VCaP (cell line): ENCODE measurements at regions not wholly inside any gene's neighbourhood (a gene's known extent, or its start where the extent isn't known, plus 50 kb on each side); places are given as distances from the start of the nearest gene placed in this dataset.

Experiments used
- H3K27ac ChIP-seq: fragments of 450-650 bp; 2 replicates; pipeline ENCODE4 v1.5.1; 2017
- CTCF ChIP-seq: fragments of 450-650 bp; conservative IDR thresholded peaks from 2 replicates; pipeline ENCODE4 v1.5.1; 2017; ENCODE audit warnings: mild to moderate bottlenecking, moderate library complexity

GRCh38 chr5:45098483-45098882 is 289.7 kb downstream of the MRPS30 start:
- no peak for TF ChIP-seq CTCF

GRCh38 chr5:45101146-45101545 is 292.4 kb downstream of the MRPS30 start:
- no peak for TF ChIP-seq CTCF
- H3K27ac ChIP-seq: no peak overlapping the region

More at GRCh38 chr5:45098483-45098882, 289.7 kb downstream of the MRPS30 start:
- H3K27ac ChIP-seq: no peak overlapping the region

- no peak for TF ChIP-seq CTCF
Measured at GRCh38 chr5:45105491-45105994, 296.8 kb downstream of the MRPS30 start.

GRCh38 chr5:45109062-45109461 is 300.3 kb downstream of the MRPS30 start:
- no peak for TF ChIP-seq CTCF
- H3K27ac ChIP-seq: no peak overlapping the region

More at GRCh38 chr5:45105491-45105994, 296.8 kb downstream of the MRPS30 start:
- H3K27ac ChIP-seq: no peak overlapping the region

- no peak for TF ChIP-seq CTCF
- no peak overlapping the region for H3K27ac ChIP-seq
Measured at GRCh38 chr5:45109636-45110035, 300.9 kb downstream of the MRPS30 start.

- H3K27ac ChIP-seq: no peak overlapping the region
- TF ChIP-seq CTCF: no peak
Measured at GRCh38 chr5:45110399-45110798, 301.7 kb downstream of the MRPS30 start.

- TF ChIP-seq CTCF: no peak
- no peak overlapping the region for H3K27ac ChIP-seq
Measured at GRCh38 chr5:45113726-45114125, 305.0 kb downstream of the MRPS30 start.
